ENCODE measurements at regions not wholly inside any gene's neighbourhood (a gene's known extent, or its start where the extent isn't known, plus 50 kb on each side); places are given as distances from the start of the nearest gene placed in this dataset.

DNA sequence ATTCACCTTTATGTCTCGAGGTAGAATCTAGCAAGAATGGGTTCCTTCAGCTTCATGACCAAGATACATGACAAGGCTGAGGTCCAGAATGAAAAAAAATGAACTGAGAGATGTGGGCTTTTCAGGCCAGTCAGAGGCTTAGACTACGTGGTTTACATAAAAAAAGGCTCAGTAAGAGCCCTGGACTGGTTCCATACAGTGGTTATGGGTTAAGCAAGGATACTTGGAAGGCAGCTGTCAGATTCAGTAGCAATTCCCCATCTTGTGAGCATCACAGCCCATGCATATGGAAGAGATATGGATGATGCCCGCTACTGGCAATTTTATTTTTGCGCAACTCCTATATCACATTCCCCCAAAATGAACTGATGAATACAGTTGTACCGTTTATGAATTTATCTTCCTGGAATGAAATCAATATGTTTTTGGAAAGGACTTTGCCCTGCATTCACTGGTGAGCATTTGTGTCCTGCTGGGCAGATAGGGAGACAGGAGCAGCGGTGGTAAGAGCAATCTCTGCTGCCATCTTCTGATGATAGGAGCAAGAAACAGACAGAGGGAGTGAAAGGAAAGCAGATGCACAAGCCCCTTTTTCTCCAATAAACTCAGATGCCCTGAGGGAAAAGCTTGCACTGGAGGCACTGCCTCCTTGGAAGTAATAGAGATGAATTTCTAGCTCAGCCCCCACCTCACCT lies 280.4 kb downstream of the GALC start:
- DNase-seq, result peak in 4 of 14 donors; percentile 1 to 18 (median 2)

DNA sequence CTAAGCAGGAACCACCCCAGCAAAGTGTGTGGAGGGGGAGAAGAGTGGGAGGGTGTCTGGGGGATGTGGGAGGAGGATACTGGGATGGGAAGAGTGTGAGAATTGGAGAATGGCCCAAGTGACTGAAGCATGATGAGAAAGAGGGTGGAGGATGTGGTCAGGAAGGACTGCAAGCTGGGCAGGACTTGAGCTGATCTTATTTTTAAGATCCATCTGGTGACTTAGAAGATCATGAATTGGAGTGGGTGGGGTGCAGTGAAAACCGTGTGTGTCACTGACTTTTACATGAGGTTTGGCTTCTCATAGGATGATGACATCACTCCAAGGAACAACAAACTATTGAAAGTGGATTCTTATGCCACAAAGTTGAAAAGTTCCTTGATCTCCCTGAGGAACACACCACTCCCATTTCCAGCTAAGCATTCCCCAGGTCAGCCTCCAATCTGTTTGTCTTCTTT lies 287.5 kb downstream of the GALC start:
- DNase-seq, result no peak

DNA sequence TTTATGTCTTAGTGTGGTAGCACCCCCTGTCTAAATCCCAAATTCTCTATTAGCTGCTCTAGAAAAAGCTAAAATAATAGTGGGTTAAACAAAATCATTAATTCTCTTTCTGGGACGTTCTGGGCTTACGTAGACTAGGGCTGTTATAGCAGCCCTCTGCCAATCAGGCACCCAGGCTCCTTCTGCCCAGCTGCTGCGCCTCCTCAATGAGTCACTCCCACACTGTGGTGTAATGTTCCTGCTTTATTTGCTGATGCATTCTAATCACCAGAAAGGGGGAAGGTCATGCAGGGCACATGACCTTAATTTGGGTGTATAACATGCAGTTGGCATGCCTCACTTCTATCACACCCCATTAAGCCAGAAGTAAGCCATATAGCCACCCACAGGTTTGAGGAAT lies 294.5 kb downstream of the GALC start:
- DNase-seq, result no peak

GRCh38 chr14:87696485-87696884 lies 296.5 kb downstream of the GALC start:
- DNase-seq, result no peak

DNA sequence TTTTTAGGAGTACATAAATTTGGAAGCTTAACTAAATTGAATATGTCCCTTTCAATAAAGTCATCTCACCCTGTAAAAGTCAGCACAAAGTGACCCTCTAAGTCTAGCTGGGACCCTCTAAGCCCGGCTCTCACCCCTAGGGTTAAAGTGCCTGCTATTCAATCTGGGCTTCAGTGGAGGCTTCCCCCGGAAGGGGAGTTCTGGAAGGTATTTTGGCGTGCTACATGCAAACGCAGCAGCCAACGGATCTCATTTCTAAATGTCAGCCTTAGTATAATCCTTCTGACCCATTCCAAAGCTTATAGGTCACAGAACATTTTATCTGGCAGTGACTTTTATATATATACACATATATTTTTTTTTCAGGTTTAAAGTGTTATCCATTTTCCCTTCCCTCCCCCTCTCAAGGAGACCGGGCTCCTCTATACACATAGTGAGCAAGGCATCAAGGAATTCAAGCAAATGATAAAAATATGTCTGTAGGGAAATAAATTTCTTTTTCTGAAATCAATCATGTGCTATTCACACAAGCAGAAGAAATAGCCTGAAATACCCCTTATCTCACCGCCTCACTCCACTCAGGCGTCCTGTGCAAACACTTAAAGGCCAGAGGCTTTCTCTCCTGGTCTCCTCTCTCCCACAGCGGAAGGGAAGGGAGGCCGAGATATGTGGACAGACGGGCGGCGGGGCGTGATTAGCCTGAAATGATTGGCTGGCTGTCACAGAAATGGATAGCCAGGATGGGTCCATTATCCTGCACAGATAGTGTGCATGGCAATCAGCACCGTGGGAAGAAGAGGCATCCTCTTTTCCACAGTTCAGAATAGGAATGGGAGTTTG lies 301.7 kb downstream of the GALC start:
- DNase-seq, result no peak

- DNase-seq, result no peak
These were observed 302.8 kb downstream of the GALC start for GRCh38 chr14:87690076-87690613.

GRCh38 chr14:87688524-87688923 lies 304.5 kb downstream of the GALC start:
- no peak for DNase-seq

- DNase-seq, result no peak
These were observed 305.6 kb downstream of the GALC start for GRCh38 chr14:87687420-87687819.

GRCh38 chr14:87686746-87687145 lies 306.2 kb downstream of the GALC start:
- no peak for DNase-seq

DNA sequence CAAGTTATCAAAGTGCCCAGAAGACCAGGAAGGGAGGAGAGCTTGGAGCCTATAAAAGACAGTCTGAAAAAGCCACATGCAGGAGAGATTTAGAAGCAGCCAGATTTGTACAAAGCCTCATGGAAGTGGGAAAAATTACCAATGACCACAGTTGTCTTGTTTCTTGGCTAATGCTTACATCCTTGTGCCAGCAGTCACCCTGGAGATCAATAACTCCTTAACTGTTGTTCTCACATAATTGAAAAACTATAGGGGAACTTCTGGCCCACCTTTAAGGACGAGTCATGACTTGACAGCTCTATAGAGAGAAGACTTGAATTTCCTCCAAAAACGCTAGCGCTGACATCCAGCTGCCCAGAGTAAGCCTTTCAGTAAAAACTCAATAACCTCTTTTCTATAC lies 313.1 kb downstream of the GALC start:
- DNase-seq, result no peak

DNA sequence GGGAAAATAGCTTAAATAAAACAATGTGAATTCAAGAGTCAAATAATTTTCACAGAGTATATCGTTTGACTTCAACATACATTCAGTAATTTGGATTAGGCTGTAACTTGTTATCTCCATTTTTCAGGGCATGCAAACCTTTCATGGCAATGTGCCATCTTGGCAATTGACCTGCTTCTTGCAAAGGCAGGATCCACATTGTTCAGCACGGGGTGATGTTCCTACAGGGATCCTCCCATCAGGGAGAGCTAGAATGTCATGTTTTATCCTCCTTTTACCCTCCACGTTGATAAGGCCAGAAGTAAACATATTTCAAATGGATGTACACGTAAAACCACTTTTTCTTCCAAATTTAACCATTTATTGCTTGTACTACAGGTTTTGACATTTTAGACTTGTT lies 314.4 kb downstream of the GALC start:
- no peak for DNase-seq

GRCh38 chr14:87676814-87677437 lies 316.1 kb downstream of the GALC start:
- no peak for DNase-seq

DNA sequence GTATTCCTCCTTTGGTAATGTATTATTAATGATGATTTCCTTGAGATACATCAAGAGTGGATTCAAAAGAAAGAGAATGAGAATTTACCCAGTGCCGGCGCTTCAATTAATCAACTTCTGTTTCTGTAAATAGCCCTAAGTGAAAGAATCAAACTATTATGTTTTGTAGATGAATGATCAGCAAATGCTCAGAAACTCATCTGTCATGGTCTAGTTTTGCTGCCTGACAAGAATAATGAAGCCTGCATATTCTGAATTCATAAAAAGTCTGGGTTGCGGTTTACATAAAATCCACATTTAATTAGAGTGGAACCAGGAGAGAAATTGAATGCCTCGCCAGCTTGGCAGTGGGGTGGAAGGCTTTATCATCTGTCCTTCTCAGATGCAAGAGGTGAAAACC lies 325.3 kb downstream of the GALC start:
- DNase-seq, result no peak

GRCh38 chr14:87656315-87656714 lies 336.7 kb downstream of the GALC start:
- DNase-seq, result no peak

DNA sequence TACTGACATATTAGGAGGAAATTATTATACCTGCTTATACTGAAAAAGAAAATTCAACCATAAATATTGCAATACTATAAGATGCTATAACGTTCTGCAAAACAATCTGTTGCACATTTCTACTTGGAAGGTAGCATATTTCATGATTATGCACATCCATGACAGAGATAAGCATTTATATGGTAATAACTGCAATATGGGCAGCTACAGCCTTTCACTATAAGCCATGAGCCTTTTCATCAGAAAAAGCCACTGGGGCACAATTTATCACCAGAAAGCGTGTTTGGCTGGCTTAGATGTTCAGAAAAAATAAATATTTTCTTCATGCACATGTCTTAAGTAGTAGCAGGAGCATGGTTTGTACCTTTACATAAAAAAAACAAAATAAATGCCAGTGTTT lies 340.7 kb downstream of the GALC start:
- DNase-seq, result no peak

GRCh38 chr14:87644689-87645088 lies 348.3 kb downstream of the GALC start:
- DNase-seq, result no peak

DNA sequence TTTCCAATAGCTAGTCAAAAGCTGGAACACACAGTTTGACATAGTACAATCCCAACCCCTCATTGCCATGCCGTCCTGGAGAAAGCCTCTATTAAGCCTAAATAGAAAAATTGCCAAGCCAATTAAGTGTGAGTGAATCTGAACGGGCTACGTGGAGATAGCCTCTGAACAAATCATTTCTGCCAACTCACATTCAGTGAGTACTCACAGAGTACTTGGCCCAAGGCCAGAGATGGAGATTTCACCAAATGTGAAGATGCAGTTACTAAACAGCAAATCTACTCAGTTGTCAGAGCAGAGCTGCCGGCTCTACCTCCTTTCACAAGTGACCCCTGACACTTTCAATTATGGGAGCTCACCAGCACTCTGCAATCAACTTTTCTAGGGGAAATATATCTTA lies 350.0 kb downstream of the GALC start:
- no peak for DNase-seq

GRCh38 chr14:87640553-87640952 lies 352.4 kb downstream of the GALC start:
- no peak for DNase-seq

DNA sequence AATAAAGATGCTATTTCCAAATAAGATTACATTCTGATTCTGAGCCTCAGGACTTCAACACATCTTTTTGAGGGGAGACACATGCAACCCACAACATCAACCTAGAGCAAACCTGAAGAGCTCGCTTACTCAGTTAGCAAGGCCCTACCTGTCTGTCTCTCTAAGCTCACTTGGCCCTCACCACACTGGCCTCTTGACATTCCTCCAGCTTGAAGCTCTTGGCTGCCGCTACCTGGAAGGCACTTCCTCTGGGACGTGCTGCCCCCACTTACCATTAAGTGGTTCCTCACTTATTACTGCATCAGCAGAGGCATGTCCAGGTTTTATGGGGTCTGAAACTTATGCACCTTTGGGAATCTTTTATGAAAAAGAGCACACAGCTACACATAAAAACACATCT lies 354.8 kb downstream of the GALC start:
- DNase-seq, result no peak

GRCh38 chr14:87635442-87635841 lies 357.5 kb downstream of the GALC start:
- DNase-seq, result no peak

DNA sequence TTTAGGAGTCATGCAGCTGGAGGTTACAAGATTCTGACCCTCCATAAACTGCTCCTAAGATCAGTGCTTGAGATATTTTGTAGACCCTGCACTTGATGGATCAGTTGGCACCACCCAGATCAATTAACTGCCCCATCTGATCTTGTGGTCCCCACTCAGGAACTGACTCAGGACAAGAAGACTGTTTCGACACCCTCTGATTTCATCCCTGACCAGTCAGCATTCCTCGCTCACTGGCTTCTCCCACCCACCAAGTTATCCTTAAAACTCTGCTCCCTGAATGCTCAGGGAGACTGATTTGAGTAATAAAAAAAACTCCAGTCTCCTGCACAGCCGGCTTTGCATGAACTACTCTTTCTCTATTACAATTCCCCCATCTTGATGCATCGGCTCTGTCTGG lies 360.2 kb downstream of the GALC start:
- DNase-seq, result no peak

DNA sequence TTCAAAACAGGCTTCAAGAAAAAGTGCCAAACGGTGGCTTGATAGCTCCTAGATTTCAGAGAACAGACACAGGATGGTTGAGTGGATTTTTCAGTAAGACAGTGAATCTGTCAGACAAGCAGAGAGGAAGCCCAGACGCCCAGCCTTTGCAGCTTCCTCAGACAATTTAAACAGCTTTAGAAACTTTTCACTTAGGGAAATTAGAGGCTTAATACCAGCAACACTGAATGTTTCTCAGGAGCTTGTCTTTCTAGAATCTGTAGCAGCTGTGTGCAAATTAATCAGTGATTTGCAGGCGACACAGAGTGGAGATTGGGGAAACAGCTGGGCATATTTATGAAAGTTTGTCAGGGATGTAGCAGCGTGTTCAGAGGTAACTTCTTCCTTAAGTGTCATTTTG lies 362.1 kb downstream of the GALC start:
- DNase-seq, result no peak

GRCh38 chr14:87629788-87630187 lies 363.2 kb downstream of the GALC start:
- DNase-seq, result no peak

Measured in C1 segment of cervical spinal cord (tissue), 14 donors.